Gastrocnemius medialis (tissue), 4 donors: ENCODE measurements at regions not wholly inside any gene's neighbourhood (a gene's known extent, or its start where the extent isn't known, plus 50 kb on each side); places are given as distances from the start of the nearest gene placed in this dataset.

ENCODE experiments used
- POLR2A ChIP-seq, 2 donors: fragments of 450-650 bp; IDR thresholded peaks; one replicate each; pipeline ENCODE4 v1.6.1; 2017; ENCODE audit warnings: antibody characterized with exemption in 2 of 2, mild to moderate bottlenecking in 2 of 2, moderate library complexity in 2 of 2
- TF ChIP-seq, protein P1 (sequence below), 5 experiments: fragments of 450-650 bp in 3 of 5; fragments of 200-600 bp in 2 of 5; sonication (generic) in 2 of 5; IDR thresholded peaks in 4 of 5; conservative IDR thresholded peaks in 1 of 5; 1 replicate in 4 of 5; 2 replicates in 1 of 5; pipeline ENCODE4 v1.5.1; 2016 to 2019; ENCODE audit warnings: antibody characterized with exemption in 5 of 5, mild to moderate bottlenecking in 3 of 5, moderate library complexity in 3 of 5

DNA sequence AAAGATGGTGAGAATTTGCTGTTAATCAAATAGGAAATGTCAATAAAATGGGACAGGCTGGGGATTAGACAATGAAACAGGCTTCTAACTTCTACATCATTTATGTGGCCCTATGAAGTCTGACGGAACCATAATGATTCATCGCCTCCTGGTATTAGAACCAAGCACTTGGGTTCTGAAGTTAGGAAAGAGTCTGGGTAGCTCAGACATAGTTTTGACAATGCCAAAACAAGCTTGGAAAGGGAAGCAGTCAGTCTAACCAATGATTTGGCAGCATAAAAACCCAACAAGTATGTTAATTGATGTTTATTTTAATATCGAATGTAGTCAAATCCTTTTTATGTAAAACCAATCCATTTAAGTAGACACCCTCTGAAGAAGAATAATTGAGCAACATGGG lies 160.8 kb upstream of the RSPO3 start:
- TF ChIP-seq POLR2A (IDR thresholded peaks at IDR 0.05), result no peak
- TF ChIP-seq, protein P1, sequence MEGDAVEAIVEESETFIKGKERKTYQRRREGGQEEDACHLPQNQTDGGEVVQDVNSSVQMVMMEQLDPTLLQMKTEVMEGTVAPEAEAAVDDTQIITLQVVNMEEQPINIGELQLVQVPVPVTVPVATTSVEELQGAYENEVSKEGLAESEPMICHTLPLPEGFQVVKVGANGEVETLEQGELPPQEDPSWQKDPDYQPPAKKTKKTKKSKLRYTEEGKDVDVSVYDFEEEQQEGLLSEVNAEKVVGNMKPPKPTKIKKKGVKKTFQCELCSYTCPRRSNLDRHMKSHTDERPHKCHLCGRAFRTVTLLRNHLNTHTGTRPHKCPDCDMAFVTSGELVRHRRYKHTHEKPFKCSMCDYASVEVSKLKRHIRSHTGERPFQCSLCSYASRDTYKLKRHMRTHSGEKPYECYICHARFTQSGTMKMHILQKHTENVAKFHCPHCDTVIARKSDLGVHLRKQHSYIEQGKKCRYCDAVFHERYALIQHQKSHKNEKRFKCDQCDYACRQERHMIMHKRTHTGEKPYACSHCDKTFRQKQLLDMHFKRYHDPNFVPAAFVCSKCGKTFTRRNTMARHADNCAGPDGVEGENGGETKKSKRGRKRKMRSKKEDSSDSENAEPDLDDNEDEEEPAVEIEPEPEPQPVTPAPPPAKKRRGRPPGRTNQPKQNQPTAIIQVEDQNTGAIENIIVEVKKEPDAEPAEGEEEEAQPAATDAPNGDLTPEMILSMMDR (IDR thresholded peaks at IDR 0.05 in 4 of 5, conservative IDR thresholded peaks at IDR 0.05 in 1 of 5), result no peak
